UCSD-AML1 (cell line): ENCODE measurements at regions not wholly inside any gene's neighbourhood (a gene's known extent, or its start where the extent isn't known, plus 50 kb on each side); places are given as distances from the start of the nearest gene placed in this dataset.

Experiments
- DNase-seq: peaks from one replicate; lab custom pipeline; 2025; ENCODE audit not compliant: unreplicated experiment; lab: John Stamatoyannopoulos, UW

DNA sequence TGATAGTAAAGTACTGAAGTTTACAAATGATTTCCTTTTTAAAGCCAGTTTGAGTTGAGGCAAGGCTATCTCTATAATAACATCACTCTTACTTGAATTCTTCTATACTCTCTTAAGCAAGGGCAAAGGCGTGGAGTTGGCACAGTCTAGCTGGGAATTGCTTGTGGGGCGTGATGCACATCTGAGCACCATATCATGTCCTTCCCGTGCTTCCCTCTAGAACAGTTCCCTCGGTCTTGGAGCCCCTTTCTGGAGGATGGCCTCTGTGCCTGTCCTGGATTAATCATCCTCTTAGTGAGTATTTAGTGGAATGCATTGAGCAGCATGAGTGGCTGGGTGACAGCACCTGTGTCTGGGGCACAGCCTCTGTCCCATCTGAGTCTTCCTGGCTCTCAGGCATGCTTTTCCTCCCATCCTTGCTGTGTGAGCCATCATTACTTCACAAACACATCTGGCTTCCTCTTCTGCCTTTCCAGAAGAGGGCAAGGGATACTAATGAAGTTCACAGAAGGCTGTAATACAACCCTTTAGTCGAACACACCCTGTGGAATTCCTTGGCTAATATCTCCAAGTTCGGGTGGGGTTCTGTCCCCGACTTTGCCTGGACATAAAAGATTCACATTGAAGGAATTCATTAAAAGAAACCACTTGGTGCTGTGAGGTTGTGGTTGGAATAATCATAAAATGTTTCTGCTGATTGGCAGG lies 188.2 kb downstream of the FNDC1 start:
- no peak for DNase-seq

DNA sequence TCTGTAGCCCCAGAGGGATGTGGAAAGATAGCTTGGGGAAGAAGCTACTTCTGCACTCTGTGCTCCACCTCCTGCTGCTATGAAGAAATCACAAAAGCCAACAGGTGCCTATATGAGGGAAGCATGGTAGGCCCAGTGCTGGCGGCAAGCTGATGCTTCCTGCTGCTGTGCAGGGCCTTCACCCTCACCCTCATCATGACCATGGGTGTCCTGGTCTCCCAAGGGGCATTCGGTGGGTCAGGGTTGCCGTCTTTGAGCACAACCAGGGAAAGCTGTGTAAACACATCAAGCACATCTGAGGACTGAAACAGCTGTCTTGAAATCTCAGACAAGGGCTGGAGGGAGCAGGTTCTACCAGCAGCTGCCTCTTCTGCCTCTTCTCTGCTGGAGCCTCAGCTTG lies 184.0 kb downstream of the FNDC1 start:
- DNase-seq = no peak

DNA sequence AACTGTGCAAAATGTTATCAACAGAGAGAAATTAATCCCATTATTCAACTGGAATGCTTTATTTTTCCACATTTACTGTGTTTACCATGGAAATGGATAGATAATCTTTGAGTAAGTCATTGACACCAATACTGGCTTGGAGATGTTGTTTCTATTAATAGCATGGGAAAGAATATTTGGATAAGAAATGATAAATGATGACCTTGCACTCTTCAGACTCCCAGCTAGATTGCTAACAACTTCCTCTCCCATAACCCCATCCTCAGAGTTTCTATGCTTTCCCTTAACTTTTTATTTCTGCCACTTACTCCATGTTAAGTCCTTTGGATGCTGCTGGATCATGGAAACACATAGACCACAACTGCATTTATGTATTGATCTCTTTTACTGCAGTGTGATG lies 182.5 kb downstream of the FNDC1 start:
- DNase-seq = no peak

DNA sequence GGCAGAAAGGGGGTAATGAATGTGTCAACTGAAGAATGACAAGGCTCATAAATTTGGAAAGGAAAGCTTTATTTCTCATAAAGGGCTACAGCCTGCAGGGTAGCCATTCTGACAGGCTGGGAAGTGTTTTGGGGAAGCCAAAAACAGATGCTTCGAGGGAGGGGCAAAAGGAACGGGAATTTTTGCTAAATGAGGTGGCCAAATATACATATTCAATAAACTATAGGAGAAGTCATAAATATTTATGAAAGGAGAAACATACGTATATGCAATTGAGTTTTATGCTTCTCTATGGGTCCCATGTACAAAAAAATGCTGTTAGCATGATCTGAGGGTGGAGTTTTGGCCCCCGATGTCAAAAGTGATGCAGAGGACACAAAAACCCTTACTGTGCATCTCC lies 180.7 kb downstream of the FNDC1 start:
- no peak for DNase-seq

DNA sequence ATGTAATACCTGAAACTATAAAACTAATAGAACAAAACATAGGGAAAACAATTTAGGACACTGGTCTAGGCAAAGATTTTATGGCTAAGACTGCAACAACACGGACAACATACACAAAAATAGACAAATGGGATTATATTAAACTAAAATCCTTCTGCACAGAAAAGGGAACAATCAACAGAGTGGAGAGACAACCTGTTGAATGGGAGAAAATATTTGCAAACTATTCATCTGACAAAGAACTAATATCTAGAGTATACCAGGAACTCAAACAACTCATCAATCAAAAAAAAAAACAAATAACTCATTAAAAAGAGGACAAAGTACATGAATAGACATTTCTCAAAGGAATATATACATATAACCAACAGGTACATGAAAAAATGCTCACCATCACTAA lies 174.5 kb downstream of the FNDC1 start:
- no peak for DNase-seq

DNA sequence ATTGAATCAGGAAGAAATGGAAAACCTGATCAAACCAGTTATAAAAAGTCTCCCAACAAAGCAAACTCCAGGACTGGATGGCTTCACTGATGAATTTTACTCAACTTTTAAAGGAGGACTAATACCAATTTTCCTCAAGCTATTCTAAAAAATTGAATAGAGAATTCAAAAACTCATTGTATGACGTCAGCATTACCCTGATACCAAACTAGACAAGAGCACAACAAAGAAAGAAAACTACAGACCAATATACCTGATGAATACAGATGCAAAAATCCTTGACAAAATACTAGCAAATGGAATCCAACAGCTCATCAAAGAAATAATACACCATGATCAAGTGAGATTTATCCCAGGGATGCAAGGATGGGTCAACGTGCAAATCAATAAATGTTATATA lies 172.9 kb downstream of the FNDC1 start:
- DNase-seq = no peak

DNA sequence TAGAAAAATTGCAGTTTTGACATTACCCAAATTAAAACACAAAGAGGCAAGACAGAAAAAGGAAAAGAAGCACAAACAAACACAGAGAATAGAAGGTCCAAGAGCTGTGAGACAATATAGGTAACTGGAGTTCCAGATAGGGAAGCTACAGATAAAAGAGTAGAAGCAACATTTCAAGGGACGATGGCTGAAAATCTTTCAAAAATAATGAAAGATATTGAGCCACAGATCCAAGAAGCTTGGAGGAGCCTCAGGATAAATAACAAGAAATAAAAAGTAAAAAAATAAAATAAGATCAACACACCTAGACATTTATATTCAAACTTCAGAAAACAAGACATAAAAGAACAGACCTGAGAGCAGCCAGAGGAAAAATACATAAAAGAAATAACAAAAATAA lies 164.9 kb downstream of the FNDC1 start:
- DNase-seq = no peak

DNA sequence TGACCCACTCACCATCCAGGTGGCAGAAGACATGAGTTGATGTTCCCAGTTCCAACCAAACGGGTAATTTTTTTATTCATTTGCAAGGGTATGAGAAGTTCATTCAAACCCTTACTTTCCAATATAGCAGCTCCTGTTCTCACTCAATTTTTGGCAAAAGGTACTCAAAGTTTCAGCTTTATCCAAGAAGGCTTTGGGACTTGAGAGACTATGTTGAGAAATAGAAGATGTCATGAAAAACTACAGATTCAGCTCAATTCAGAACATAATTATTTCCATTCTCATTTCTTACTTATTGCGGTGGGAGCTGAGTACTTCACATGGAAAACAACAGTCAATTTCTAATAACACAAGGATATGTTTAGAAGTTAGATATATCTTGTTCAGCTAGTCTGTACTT lies 162.3 kb downstream of the FNDC1 start:
- no peak for DNase-seq

DNA sequence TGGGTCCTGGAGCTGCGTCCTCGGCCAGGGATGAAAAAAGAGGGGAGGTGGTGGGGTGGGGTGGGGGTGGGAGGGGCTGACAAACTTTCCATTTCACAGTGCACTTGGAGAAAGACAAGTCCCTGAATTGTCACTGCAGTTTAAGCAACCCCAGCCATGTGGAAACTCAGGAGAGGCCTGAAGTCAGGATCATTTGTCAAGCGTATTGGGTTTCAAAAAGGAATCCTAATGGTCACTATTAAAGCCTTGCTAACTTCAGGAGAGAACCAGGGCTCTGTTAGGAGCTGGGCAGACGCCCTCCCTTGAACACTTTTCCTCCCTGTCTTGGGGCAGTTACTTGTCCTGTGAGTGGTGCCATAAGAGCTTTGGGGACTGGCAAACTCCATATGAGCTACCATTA lies 159.9 kb downstream of the FNDC1 start:
- DNase-seq = no peak

DNA sequence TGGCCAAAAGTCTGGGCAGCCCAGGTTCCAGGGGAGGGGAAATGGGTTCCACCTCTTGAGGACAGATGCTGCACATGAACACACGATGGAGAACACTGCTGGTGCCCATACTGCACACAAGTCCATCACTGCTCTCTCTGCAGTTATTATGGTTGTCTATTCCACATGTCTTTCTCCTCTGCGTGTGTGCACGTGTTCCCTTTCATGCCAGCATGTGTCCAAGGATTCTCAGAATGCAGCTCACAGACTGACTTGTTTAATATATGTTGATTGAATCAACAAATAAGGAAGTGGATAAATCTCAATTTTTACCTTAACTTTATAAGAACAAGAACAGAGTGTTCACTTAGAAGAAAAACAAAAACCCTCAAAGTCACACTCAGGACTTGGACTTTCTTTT lies 158.9 kb downstream of the FNDC1 start:
- no peak for DNase-seq

DNA sequence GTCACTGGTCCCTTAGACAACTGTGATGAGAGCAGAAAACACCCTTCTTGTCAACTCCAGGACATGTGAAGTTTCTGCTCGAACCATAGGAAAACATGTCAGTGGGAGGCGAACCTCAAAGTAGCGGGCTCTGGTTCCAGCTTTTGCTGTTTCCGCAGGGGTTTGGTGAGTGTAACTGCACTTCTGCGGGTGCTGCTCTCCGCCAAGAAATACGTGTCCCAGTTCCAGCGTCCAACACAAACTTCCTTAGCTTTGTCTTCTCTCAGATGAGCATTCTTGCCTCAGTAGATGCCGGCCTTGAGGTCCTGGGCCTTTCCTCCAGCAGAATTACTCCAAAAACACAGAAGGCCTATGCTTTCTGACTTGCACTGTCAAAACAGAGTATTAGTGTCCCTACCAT lies 156.3 kb downstream of the FNDC1 start:
- no peak for DNase-seq

DNA sequence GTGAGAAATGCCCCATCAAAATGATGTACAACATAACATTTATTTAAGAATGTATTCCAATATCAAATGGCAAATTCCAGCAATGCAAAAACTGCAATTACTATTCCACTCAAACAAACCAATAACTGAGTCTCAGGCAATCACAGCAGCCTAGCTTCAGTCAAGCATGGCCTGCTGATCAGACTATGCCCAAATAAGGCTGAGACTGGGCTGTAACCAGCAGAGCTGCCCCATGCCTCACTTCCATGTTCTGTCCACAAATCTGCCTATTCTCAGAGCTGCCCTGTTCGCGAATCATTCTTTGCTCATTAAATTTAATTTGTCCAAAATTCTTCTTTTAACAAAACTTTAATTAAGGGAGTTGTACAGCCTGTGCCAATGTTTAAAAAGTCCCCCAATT lies 155.4 kb downstream of the FNDC1 start:
- no peak for DNase-seq
